ENCODE measurements at regions not wholly inside any gene's neighbourhood (a gene's known extent, or its start where the extent isn't known, plus 50 kb on each side); places are given as distances from the start of the nearest gene placed in this dataset.

DNA sequence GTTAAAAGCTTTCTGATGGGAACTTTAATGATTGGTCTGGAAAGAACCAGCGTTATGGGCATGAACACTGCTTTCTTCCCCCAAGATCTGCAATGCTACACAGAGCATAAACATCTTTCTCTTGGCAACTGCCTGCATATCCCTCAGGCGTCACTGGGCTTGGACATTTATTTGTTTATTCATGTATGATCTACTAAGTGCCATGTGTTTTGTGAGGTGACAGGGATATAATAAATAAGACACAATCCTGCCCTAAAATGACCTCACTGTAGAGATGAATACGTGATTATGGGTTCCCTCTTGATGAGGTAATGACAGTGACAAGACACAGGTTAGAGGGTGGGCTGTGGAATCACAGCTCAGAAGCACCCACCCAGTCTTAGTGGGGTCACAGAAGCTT lies 485.3 kb downstream of the PDCD6IP start:
- Histone ChIP-seq H3K27ac (no peak overlapping the region), H3K4me3 (no peak overlapping the region), H3K36me3 (ENCODE audit: low read depth, missing control alignments) (no peaks in the 10 kb centered on the region), H3K9me3 (no peaks in the 10 kb centered on the region), H3K27me3 (no peaks in the 10 kb centered on the region), H3K4me1 (no peaks in the 10 kb centered on the region)
- TF ChIP-seq, protein P1, sequence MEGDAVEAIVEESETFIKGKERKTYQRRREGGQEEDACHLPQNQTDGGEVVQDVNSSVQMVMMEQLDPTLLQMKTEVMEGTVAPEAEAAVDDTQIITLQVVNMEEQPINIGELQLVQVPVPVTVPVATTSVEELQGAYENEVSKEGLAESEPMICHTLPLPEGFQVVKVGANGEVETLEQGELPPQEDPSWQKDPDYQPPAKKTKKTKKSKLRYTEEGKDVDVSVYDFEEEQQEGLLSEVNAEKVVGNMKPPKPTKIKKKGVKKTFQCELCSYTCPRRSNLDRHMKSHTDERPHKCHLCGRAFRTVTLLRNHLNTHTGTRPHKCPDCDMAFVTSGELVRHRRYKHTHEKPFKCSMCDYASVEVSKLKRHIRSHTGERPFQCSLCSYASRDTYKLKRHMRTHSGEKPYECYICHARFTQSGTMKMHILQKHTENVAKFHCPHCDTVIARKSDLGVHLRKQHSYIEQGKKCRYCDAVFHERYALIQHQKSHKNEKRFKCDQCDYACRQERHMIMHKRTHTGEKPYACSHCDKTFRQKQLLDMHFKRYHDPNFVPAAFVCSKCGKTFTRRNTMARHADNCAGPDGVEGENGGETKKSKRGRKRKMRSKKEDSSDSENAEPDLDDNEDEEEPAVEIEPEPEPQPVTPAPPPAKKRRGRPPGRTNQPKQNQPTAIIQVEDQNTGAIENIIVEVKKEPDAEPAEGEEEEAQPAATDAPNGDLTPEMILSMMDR (IDR thresholded peaks at IDR 0.05), result no peak
- no peak for TF ChIP-seq POLR2A (IDR thresholded peaks at IDR 0.05)
- intact Hi-C loops (cut with DNase I; ENCODE audit: low total_unique reads), result no loop called here
- DNase-seq, result no peak
- WGBS, 2 donors, result 82 to 87% methylated on average over 3 of the region's 3 CpGs

DNA sequence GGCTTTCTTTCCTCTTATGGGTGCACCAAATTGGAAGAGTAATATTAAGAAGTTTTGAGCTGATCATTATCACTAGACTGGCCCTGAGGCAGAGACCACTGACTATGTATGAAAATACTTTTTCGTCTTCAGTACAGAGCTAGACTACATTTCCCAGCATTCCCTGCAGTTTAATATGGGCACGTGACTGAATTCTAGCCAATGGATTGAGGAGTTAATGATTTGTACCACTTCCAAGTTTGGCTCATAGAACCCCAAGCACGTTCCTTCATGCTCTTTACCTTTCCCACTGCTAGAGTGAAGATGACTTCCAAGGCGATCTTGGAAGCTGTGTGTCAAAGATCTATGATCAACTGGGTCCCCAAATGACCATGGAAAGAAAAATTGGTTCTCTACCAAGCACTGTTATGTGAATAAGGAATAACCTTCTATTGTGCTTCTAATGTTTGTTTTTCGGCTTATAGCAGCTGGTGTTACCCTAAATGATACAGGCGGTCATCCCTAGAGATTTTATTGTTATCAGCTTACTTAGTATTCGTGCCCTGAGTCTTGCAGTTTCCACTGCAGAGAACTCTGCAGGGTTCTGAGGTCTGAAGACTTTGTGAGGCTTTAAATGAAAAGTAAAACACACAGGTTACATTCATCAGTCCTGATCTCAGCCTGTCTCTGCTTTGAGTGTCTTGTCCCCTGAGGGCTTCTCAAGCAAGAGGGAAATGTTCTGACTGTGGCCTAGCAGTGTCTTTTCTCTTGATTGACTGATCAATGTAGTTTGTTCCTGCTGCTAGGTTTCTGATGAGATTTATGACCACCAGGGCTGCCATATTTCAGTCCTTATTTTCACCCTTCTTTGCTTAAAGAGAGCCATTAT lies 486.8 kb downstream of the PDCD6IP start:
- Histone ChIP-seq H3K9me3 (no peaks in the 10 kb centered on the region), H3K4me3 (no peak overlapping the region), H3K36me3 (ENCODE audit: low read depth, missing control alignments) (no peaks in the 10 kb centered on the region), H3K27ac (no peak overlapping the region), H3K27me3 (no peaks in the 10 kb centered on the region), H3K4me1 (no peaks in the 10 kb centered on the region)
- 71 to 74% methylated on average over 7 of the region's 7 CpGs for WGBS, 2 donors
- intact Hi-C loops (cut with DNase I; ENCODE audit: low total_unique reads), result no loop called here
- DNase-seq, result no peak
- TF ChIP-seq POLR2A (IDR thresholded peaks at IDR 0.05), result no peak
- TF ChIP-seq, protein P1 (IDR thresholded peaks at IDR 0.05), result no peak

DNA sequence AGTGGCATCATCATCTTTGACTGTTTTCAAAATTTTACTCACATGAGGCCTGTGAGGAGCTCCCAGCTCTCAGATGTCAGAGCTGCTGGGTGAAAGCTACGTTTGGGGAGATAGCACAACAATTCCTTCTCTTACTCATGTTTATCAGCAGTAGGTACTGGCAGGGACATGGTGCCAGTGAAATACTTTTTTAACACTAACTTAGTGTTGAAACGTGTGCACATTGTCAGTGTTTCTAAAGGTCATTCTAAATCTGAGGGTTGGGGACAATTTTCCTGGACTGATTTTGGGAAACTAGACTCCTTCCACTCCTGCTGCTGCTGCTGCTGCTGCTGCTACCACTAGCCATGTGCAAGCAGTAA lies 487.4 kb downstream of the PDCD6IP start:
- no peak for TF ChIP-seq POLR2A (IDR thresholded peaks at IDR 0.05)
- TF ChIP-seq, protein P1 (IDR thresholded peaks at IDR 0.05), result no peak
- DNase-seq, result no peak
- Histone ChIP-seq H3K27ac (no peak overlapping the region), H3K4me1 (no peaks in the 10 kb centered on the region), H3K27me3 (no peaks in the 10 kb centered on the region), H3K9me3 (no peaks in the 10 kb centered on the region), H3K36me3 (ENCODE audit: low read depth, missing control alignments) (no peaks in the 10 kb centered on the region), H3K4me3 (no peak overlapping the region)
- intact Hi-C loops (cut with DNase I; ENCODE audit: low total_unique reads), result no loop called here
- 57 to 60% methylated on average over 2 of the region's 2 CpGs for WGBS, 2 donors

DNA sequence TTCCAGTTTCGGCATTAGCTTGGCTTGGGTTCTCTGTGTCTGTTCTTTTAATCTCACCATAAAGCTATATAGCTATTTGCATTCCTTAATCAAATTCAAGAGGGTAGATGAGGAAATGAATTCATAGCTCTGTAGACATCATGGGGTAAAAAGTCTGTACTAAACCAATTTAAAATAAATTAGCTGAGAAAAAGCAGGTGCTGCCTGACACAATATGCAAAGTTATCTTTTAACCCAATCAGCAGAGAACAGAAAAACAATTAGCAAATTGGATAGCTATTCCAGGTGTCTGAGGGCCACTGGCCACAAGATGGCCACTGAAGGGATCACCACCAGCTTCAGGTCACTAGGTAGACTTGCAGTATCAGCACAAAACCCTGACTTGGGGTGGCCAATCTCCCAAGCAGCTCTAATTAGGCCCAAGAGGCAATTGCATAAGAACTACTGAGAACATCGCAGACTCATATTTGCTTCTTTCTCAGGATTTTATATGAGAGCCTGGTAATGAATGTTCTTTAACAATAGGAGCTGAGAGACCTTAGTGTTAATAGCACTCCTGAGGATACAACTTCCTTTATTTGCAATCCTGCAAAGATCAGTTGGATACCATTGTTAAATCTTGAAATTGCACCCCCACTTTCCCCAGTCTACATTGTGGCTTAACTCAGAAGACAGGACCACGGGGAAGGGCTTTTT lies 494.3 kb downstream of the PDCD6IP start:
- Histone ChIP-seq H3K27ac (no peak overlapping the region), H3K36me3 (ENCODE audit: low read depth, missing control alignments) (no peaks in the 10 kb centered on the region), H3K4me1 (no peaks in the 10 kb centered on the region), H3K27me3 (no peaks in the 10 kb centered on the region), H3K4me3 (no peak overlapping the region), H3K9me3 (no peaks in the 10 kb centered on the region)
- 68 to 76% methylated on average over 3 of the region's 3 CpGs for WGBS, 2 donors
- DNase-seq, result no peak
- intact Hi-C loops (cut with DNase I; ENCODE audit: low total_unique reads), result no loop called here
- TF ChIP-seq POLR2A (IDR thresholded peaks at IDR 0.05), result no peak
- TF ChIP-seq, protein P1 (IDR thresholded peaks at IDR 0.05), result no peak
